Activated CD8-positive, alpha-beta memory T cell treated with anti-CD3 and anti-CD28 coated beads for 48 hours (primary cell): ENCODE measurements at regions not wholly inside any gene's neighbourhood (a gene's known extent, or its start where the extent isn't known, plus 50 kb on each side); places are given as distances from the start of the nearest gene placed in this dataset.
"Not testable (repeated sequence)": the region's sequence is repeated elsewhere in the genome, so short reads cannot be mapped to it uniquely, and the experiment has no call there.

ENCODE experiments used
- DNase-seq, 3 experiments: peaks; one replicate each; pipeline ENCODE4 v3.0.0-alpha.2; 2020; ENCODE audit warnings: low read depth in 2 of 3, low spot score in 2 of 3

DNA sequence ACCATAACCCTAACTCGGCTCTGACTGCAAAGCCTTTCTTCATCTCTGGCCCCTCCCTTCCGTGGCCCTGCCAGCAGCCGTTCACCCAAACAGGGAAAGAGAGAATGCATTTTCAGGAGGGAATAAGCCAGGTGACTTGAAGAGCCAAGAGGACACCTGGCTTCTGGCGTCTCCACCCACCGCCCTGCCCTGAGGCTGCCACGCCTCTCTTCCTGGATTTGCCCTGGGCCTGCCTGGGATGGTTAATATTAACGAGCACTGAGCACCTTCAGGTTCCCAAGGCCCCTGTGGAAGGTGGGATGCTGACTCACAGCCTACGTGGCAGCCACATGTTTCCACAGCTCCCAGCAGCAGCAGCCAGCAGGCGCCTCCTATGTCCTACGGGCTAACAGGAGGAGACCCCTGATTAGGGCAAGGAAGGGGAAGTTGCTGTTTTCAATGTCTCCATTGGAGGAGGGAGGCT is 138.0 kb upstream of the RREB1 start:
- no peak for DNase-seq

DNA sequence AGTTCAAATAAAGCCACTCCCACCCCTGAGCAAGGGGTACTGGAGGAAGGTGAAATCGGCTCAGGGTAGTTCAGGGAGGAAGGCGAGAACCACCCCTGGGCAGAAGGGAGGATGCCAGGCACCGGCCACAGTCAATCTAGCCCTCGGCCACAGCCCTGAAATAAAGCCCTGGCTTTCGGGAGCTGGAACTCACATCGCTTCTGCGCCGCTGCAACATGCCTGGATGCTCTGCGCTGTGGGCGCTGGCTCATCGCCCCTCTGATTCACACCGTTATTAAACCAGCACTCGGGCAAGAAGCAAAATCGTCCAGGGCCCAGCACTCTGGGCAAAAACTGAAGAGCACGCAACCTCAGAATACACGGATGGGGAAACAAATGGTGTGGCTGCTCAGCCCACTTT is 136.9 kb upstream of the RREB1 start:
- DNase-seq, result no peak

DNA sequence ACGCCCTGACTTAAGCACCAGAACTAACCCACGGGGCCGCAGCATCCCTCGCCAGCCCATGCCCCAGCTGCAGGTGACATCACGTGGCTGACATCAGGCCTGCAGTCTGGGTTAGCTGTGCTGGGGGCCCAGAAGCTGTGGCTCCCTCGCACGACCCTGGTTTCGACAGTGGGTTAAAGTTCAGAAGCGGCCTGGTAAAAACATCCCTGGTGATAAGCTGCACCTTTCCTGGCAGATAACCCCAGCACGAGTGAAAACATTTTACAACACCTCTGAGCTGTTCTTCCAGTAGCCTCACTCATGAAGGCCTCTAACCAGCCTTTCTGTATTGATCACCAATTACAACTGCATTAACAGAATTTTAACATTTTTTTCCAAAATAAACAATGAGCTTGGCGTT is 136.4 kb upstream of the RREB1 start:
- no peak for DNase-seq

DNA sequence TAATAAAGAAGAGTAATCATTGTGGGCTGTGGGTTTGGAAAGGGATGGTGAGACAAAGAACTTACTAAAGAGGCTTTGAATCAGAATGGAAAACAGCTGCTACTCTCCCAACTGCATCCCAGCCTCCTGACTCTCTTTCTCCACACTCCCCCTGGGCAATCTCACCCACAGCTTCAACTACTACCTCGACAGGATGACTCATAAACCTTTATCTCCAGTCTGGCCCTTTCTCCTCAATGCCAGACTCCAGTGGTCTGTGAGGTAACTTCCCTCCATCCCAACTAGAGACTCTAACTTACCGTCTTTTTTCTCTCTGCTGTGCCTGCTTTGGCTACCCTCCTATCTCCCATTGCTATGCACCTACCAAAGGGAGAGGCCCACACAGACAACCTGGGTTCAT is 135.3 kb upstream of the RREB1 start:
- no peak for DNase-seq

DNA sequence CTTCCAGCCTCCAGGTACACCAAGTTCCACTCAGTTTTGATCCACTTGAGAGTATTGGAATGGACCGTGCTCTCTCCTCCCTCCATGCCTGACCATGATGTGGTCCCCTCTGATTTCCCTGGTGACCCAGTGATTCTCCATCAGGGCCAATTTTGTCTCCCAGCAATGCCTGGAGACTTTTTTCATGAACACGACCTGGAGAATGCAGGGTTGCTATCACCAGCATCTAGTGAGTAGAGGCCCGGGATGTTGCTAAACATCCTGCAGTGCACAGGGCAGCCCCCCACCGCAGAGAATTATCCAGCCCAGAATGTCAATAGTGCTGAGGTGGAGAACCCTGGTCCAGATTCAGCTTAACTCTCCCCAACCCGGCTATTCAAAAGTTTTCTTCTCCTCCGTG is 134.0 kb upstream of the RREB1 start:
- DNase-seq, result no peak

DNA sequence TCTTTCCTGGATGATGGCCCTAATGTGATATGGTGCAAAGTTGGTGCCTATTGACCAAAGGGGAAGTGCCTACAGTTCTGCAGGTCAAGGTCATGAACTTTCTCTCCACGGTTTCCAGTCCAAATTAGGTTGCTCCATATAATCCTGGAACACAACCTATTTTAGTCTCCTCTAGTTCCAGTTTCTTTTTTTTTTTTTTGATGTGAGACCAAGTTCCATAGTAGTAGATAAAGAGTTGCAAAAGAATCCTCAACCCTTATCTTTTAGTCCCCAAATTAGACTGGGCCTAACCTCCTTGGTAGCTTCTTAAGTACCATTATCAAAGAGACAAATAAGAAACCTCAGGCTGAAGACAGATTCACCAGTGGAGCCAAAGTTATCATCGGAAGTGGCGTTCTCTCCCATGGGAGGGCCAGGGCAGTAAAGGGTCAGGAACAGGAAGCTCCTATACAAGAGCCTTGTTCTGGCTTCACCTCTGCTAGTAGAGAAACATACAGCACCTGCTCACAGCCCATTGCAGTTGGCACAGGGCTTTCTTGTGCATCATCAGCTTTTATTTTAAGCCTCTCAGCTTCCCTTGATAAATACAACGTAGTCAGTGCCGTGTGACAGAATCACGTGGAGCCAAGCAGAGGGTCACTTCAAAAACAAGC is 132.2 kb upstream of the RREB1 start:
- DNase-seq, result no peak

DNA sequence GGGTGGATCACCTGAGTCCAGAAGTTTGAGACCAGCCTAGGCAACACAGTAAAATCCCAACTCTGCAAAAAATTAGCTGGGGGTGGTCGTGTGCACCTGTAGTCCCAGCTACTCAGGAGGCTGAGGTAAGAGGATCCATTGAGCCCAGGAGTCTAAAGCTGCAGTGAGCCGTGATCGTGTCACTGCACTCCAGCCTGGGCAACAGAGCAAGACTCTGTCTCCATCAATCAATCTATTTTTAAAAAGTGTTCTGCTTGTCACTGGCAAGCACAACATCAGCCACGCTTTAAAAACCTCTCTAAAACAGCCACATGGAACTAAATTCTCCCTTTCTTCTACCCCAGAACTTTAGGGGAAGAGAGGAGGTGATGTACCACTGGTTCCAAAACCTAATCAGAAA is 131.6 kb upstream of the RREB1 start:
- DNase-seq, result no peak

DNA sequence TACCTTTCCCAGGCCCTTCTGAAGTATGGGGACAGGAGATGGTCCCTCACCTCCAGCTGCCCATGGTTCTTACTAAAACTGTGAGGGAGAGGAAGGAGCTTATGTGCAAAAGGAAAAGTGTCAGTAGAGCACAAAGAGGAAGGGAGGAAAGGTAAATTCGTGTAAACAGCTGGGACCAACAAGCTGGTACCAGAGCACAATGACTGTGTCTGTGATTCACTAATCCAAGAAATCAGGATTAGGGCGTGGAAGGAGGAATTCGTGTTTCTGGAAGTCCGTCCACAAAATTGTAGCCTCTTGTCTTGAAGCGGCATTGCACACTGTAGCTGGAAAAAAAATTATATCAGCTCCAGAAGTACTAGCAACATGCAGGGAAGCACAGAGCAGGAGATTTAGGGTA is 129.0 kb upstream of the RREB1 start:
- no peak for DNase-seq

DNA sequence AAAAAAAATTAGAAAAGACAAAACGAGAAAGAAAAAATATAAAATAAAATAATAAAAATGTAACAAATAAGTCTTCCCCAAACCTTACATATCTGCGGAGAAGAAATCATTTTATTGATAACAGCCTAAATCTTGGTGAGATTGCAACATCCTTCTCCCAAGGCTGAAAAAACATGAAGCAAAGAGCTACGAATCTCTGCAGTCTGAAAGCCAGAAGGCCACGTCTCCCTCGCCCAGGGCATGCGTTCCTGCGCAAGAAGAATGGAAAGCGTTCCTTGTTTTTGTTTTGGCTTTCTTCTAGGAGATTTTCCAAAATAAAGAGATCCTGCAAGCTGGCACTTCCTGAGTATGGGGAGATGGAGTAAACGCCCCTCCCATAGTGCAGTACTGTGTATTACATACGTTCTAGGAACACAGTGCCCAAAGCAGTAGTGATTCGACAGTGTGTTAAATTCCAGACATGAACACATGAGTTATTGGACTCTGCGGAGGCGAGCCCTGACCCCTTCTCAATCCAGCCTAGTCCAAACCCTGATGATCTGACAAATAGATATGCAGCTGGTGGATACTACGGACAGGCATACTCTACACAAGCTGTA is 126.7 kb upstream of the RREB1 start:
- DNase-seq, result no peak

DNA sequence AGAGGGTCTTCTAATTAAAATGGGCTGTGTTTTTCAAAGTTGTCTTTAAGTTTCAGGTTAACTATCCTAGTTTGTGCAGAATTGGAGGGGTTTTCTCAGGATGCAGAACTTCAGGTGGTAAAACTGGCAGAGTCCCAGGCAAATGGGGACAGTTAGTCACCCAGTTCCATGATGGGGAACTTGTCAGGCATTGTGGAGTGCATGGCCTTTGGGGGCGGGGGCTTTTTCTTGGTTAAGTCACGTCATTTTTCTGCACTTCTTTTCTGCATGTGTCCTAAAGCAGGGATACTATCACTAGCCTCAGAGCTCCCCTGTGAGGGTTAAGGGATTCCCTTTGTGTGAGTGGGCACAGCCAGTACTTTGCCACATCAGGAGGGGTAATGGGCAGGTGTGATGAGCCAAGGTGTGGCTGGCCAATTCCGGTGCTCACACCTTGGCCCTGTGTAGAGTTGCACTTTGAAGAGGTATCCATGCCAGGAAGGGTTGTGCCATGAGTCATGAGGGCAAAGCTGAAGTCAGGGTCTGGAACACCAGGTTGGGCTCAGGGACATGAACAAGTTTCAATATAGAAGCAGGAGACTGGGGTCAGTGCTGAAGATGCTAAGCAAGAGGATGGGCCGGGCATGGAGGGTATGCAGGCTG is 126.0 kb upstream of the RREB1 start:
- DNase-seq, result no peak

DNA sequence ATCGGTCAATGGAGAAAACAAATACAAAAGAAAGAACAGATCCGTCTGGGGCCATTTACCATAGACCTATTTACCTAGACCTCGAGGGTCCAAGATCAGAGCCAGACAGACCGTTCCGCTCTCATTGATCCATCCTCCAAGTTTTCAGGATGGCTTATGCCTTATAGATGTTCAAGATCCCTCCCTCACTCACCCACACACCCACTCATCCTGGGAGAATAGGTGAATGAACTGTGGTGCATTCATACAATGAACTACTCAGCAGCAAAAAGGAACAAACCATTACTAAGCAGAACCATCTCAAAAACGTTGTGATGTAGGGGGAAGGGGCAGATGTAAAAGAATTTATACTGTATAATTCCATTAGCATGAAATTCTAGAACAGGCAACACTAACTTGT is 125.1 kb upstream of the RREB1 start:
- no peak for DNase-seq

DNA sequence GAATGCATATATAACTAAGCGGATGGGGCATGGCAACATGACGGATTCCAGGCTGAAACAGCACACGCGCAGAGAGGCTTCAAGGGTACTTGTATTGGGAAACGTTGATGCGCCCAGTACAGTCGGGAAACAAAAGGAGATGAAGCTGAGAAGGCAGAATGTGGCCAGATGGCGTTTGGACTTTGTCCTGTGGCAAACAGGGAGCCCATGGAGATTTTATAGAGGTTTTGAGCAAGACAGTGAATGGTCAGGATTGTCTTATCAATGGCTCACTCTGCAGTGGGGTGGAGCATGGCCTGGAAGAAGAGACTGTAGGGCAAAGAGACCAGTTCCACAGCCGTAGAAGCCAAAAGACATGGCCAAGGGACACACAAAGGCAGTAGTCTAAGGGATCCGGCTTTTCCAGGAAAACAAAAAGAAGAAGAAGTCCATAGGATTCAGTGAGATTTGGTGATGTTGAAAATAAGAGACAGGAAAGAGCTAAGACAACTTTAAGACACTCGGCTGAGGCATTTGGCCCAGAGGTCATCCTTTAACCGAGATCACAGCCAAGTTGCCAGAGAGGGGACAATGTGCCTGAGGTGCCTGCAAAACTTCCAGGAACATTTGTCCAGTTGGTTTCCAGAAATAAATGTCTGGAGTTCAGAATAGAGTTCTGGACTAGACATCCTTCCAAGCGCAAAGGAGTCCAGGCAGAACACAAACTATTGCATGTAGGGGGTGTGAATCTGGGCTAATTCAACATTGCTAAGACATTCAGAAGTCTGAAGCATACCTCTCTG is 123.0 kb upstream of the RREB1 start:
- no peak for DNase-seq

DNA sequence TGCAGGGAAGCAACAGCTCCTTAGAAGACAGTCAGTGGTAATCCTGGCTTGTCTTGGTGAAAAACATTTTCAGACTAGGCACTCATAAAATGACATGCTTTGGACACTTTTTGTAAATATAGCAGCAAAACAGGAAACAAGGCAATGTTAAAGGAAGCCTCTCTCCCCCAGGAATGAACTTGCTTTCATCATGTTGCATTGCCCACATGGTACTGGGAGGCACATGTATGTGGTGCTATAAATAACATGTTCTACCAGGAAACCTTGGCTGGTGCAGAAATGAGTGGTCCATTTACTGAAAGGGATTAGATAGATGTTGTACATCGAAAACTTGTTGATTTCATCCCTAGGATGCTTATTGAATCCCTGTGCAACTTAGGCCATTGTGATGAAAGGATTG is 121.4 kb upstream of the RREB1 start:
- no peak for DNase-seq

DNA sequence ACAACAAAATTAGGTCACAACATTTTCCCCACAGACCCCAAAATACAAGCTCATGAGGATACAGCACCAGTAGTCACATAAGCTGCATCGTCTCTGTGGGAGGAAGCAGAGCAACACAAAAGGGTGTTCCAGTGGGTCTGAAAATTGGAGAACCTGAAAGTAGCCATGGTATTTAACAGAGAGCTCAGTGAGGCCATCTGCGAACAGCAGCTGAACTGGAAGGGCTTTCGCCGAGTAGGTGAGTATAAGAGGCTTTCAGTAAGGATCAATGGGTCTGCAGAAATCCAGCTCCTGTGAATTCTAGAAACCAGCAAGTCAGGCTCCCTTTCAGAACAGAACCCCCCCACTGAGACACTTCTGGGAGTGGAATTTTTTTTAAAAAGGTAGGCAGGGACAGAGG is 120.0 kb upstream of the RREB1 start:
- no peak for DNase-seq

DNA sequence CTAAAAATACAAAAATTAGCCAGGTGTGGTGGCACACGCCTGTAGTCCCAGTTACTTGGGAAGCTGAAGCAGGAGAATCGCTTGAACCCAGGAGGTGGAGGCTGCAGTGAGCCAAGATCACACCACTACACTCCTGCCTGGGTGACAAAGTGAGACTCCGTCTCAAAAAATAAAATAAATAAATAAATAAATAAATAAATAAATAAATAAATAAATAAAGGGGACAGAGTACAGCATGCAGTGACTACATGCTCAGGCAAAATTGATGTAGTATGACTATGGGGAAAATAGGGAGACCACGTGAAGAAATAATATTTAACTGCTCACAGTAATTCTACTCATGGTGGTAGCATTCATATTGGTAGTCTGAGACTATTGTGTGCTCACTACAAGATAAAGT is 117.7 kb upstream of the RREB1 start:
- DNase-seq, result not testable (repeated sequence)

DNA sequence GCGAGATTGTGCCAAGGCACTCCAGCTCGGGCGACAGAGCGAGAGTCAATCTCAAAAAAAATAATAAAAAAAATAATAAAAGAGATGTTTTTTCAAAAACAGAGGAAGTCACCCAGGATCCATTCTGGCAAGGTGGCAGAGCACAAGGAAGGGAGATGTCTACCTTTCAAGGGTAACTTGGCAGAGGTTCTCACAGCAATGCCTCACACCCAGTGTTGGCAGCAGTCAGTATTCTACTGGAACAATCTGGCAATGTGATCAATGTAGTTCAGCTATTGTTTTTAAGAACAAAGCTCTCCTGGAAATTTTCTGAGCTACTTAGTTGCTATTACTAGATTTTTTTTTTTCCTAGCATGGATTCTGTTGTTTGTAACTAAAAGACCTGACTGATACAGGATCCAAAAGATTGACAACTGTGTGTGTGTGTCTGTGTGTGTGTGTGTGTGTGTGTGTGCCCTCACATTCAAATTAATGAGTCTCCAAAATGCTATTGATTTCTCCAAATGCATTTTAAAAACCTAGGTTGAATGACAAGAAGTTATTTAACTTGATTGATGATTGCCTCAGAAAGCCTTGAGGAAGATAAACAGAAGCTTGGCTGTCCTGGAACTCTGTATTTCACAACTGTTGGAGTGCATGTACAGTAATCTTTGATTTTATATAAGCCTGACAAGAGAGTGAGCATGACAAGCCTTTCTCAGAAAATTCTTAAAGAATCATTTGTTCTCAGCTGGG is 114.1 kb upstream of the RREB1 start:
- no peak for DNase-seq

DNA sequence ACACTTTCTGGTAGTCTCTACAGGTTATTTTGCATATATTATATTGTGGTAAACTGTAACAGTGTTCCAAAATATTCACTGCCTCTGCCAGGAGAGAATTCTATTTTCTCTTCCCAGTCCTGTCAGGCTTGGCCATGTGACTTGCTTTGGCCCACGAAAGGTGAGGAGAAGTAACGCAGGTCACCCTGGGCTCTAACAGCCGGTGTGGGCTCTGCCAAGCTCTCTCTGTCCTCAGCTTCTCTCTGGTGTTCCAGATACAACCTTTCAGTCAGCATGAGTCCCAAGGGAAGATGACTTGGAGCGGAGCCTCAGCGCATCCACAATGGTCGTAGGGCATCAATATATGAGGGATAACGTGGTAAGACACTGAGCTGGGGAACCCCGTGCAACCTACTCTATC is 113.0 kb upstream of the RREB1 start:
- DNase-seq, result no peak

DNA sequence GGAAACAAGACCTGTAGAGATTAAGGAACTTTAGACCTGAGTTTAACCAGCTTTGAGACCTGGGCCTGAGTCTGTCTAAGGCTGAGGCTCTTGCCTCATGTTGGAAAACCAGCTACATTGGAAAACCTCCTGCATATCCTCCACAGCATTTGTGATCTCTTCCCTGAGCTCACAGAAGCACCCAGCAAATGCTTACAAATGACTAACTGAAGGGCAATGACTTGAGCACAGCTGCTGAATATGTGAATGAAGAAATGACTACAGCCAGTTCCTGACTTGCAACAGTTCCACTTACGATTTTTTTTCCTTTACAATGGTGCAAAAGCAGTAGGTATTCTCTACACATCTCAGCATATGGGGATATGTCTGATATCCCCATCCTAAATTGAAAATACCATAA is 112.4 kb upstream of the RREB1 start:
- no peak for DNase-seq

DNA sequence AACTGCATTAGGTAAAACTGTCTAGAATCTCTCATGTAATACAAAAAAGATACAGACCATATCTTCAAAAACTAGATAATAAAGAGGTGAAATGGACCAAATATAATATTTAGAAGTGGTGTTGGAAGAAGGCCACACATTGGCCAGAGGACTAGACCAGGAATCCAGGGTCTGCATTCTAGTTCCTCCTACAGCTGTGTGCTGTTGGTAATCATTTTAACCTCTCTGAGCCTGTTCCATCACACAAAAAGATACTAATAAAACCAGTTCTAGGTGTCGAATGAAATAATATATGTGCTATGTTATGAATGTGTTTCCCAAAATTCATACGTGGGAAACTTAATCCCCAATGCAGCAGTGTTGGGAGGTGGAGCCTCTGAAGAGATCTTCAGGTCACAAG is 111.6 kb upstream of the RREB1 start:
- no peak for DNase-seq

DNA sequence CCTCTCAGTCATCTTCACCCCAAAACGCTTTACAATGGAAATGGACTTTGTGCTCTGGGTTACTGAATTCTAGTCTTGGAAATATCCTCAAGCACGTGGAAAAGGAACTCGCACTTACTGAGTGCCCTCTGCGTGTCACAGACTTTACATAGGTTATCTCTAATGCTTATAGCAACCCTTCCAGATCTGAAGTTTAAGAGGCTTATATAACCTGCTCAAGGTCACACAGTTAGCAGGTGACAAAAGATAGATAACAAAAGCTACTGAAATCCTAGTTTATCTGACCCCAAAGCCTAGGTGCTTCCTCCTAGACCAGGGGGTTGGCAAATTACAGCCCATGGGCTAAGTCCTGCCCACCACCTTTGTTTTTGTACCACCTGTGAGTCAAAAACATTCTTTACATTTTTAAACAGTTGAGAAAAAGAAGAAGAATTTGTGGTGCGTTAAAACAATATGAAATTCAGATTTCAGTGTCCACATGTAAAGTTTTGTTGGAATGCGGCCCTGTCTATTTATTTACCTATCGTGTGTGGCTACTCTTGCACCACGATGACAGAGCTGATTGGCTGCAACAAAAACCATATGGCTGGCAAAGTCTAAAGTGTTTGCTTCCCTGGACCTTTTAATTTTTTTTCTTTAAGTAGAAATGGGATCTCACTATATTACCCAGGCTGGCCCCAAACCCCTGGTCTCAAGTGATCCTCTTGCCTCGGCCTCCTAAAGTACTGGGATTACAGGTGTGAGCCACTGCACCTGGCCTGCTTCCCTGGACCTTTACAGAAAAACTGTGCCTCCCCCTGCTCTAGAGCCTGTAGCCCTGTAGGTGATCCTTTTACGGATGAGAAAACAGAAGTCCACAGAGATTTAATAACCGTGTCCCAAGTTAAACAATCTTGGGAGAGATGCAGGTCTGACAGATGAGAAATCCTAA is 110.2 kb upstream of the RREB1 start:
- no peak for DNase-seq
